Heart right ventricle (tissue), 16 donors: ENCODE measurements at regions not wholly inside any gene's neighbourhood (a gene's known extent, or its start where the extent isn't known, plus 50 kb on each side); places are given as distances from the start of the nearest gene placed in this dataset.
A peak's percentile ranks its signal among the peaks of the same experiment; 100 is the strongest.

Source experiments
- ATAC-seq, 8 donors: fragments of 200-7000 bp; cut with Tn5 transposase; one replicate each; pipeline ENCODE4 v1.9.1; 2020; ENCODE audit warnings: mild to moderate bottlenecking in 8 of 8, moderate library complexity in 8 of 8, moderate number of reproducible peaks in 1 of 8
- DNase-seq, 2 donors: peaks; one replicate each; pipeline ENCODE4 v3.0.0-alpha.2; 2020
- H3K27ac ChIP-seq, 10 donors: fragments of 200-600 bp; sonication (generic) in 2 of 10; one replicate each; pipeline versions ENCODE4 v1.5.0 to v1.8.0; 2020 to 2022; ENCODE audit warnings: mild to moderate bottlenecking in 3 of 10
- H3K27me3 ChIP-seq, 7 donors: fragments of 200-600 bp; one replicate each; pipeline ENCODE4 v1.8.0; 2021 to 2022; ENCODE audit warnings: mild to moderate bottlenecking in 2 of 7
- H3K36me3 ChIP-seq, 9 donors: fragments of 200-600 bp; sonication (generic) in 1 of 9; one replicate each; pipeline versions ENCODE4 v1.5.0 to v1.8.0; 2020 to 2022; ENCODE audit warnings: mild to moderate bottlenecking in 2 of 9
- H3K4me1 ChIP-seq, 9 donors: fragments of 200-600 bp; sonication (generic) in 1 of 9; one replicate each; pipeline versions ENCODE4 v1.5.0 to v1.8.0; 2020 to 2022; ENCODE audit warnings: mild to moderate bottlenecking in 4 of 9
- H3K4me3 ChIP-seq, 10 donors: fragments of 200-600 bp; sonication (generic) in 2 of 10; one replicate each; pipeline versions ENCODE4 v1.5.0 to v1.8.0; 2020 to 2022; ENCODE audit warnings: mild to moderate bottlenecking in 7 of 10, moderate library complexity in 2 of 10
- H3K9me3 ChIP-seq, 11 donors: fragments of 200-600 bp in 10 of 11; sonication (generic) in 2 of 11; one replicate each; pipeline versions ENCODE4 v1.5.0 to v1.8.0; 2013 to 2022; ENCODE audit warnings: mild to moderate bottlenecking in 2 of 11, control low read depth in 1 of 11, moderate library complexity in 1 of 11
- CTCF ChIP-seq, 9 donors: fragments of 200-600 bp; sonication (generic) in 2 of 9; IDR thresholded peaks; one replicate each; pipeline versions ENCODE4 v1.5.0 to v1.8.0; 2021 to 2022; ENCODE audit warnings: antibody characterized with exemption in 9 of 9, mild to moderate bottlenecking in 5 of 9, moderate library complexity in 1 of 9
- WGBS, 2 donors: extraction: QIAGEN DNeasy Blood & Tissue Kit; methylation state at CpG; one replicate each; pipeline ENCODE4 v1.1.7; 2013; ENCODE audit warnings: inconsistent platforms in 1 of 2; 5-methylcytosine and 5-hydroxymethylcytosine counted together
- intact Hi-C, 10 donors: fragments of 100-400 bp; cut with DNase I; formaldehyde crosslinking; loops; one replicate each; pipeline versions ENCODE4 v1.11.1 to v1.14.2; 2022
- donor health status: Arrhythmogenic right ventricular cardiomyopathy.
- donor health status: ischemic (EF 13 %, LVEDD 7.1; RV severe dilation, severe dysfunction).
- donor health status: healthy with polysubstance abuse.
- donor health status: DM: no; HTN: yes; CAD: no.
- donor health status: DM: no; HTN: no; CAD: no.
- donor health status: ischemic (EF 25% LVEDD 6.9; RV normal size, moderate dysfunction).
- donor health status: ischemic (EF 25% LVEDD 5.7; RV mildly dilated, moderate dysfunction).
- donor health status: healthy.
- donor health status: DM: yes; HTN: yes; CAD: no.
- donor health status: Ischemic cardiomyopathy.
- donor health status: ischemic (EF 35%, LVEDD 5.7; RV mildly dilated, moderate dysfunction).
- donor health status: nonischemic (EF 11% LVEDD 7.7; RV severe dilation, severe dysfunction).
- donor health status: DM: yes; HTN: yes; CAD: no.
- donor health status: PGD.
- donor health status: ischemic (EF 29% LVEDD 5.4; RV normal size, mild dysfunction).
- donor health status: nonischemic (EF 23%, LVEDD 6.1; RV moderate dilation, normal function).

- no peak for TF ChIP-seq CTCF (IDR thresholded peaks at IDR 0.05)
- no peaks in the 10 kb centered on the region for H3K9me3 ChIP-seq
- no peak overlapping the region for H3K4me3 ChIP-seq
- intact Hi-C loops, result no loop called here
- H3K27ac ChIP-seq, result no peak overlapping the region
- no peaks in the 10 kb centered on the region for H3K4me1 ChIP-seq
- 42 to 58% methylated on average over 2 of the region's 2 CpGs for WGBS, 2 donors
- H3K36me3 ChIP-seq, result no peaks in the 10 kb centered on the region
- DNase-seq, result no peak
- no peaks in the 10 kb centered on the region for H3K27me3 ChIP-seq
- no peak for ATAC-seq
These were observed 587.3 kb downstream of the PTPRC start for GRCh38 chr1:199226163-199226562.

DNA sequence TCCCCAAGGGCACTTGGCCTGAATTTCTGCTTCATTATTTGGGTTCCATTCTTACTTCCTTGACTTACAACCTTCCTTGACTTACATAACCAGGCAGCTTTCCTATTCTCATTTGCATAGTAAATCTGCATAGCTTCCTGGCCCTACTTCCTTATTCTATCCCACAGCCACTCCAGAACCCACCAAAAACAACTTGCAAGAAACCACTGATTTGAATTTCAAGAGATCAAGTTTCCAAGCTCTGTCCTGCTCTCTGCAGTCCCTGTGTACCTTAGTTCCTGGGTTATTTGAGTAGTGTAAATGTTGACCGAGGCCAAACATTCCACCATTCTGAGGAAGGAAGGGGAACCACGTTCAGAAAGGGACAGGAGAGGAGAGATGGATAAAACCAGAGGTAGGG is 603.3 kb downstream of the PTPRC start:
- no peak for DNase-seq
- no peak for TF ChIP-seq CTCF (IDR thresholded peaks at IDR 0.05)
- H3K4me1 ChIP-seq, result no peaks in the 10 kb centered on the region
- 76 to 77% methylated on average over 2 of the region's 2 CpGs for WGBS, 2 donors
- H3K27me3 ChIP-seq, result no peaks in the 10 kb centered on the region
- H3K27ac ChIP-seq, result no peak overlapping the region
- H3K9me3 ChIP-seq, result peaks cover 0 to 8% (median 0%) of the 10 kb centered on the region in 11 donors
- H3K36me3 ChIP-seq, result no peaks in the 10 kb centered on the region
- intact Hi-C loops, result loop anchor here in 6 of 10 donors (5.0 to 10.0 kb wide), 4 partner anchors 467 to 485 kb away; no protein-coding TSS in a partner anchor
- H3K4me3 ChIP-seq, result no peak overlapping the region
- no peak for ATAC-seq

- no peaks in the 10 kb centered on the region for H3K36me3 ChIP-seq
- WGBS, 2 donors, result 86 to 87% methylated on average over 2 of the region's 2 CpGs
- H3K4me3 ChIP-seq, result no peak overlapping the region
- H3K27me3 ChIP-seq, result no peaks in the 10 kb centered on the region
- ATAC-seq, result peak in 1 of 8 donors; percentile 16
- H3K27ac ChIP-seq, result no peak overlapping the region
- no peak for TF ChIP-seq CTCF (IDR thresholded peaks at IDR 0.05)
- intact Hi-C loops, result loop anchor here in 6 of 10 donors (5.0 to 10.0 kb wide), 4 partner anchors 468 to 485 kb away; no protein-coding TSS in a partner anchor
- no peak for DNase-seq
- no peaks in the 10 kb centered on the region for H3K4me1 ChIP-seq
- peaks cover 0 to 7% (median 0%) of the 10 kb centered on the region in 11 donors for H3K9me3 ChIP-seq
These were observed 603.8 kb downstream of the PTPRC start for GRCh38 chr1:199242601-199243000.

DNA sequence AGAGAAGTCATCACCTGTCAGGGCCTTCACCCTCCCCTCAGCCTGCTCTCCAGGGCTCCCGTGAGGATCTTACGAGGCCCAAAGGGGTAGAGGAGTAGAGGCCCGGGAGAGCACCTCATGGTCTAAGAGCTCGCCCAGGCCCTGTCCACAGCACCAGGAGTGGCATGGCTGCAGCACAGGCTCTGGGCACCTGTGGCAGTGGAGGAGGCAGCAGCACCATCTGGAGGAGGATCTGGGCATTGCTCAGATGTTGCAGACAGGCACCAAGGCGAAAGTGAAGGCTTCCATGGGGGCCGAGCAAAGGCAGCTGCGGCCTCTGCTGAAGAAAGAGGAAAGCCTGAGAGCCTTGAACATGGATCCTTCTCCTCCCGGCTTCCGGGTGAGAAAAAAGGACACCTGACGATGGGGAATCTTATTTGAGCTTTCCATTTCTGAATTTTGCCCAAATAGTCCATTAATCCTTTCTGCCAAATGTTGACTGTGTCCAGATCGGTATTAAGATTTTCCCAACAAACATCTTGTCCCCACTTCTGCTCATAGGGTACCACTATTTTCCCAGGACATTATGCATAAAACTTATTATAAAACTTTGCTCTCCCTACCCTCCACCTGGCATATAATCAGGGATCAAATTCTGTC is 604.7 kb downstream of the PTPRC start:
- Histone ChIP-seq H3K36me3 (no peaks in the 10 kb centered on the region), H3K27ac (no peak overlapping the region), H3K27me3 (no peaks in the 10 kb centered on the region), H3K4me1 (no peaks in the 10 kb centered on the region), H3K9me3 (no peaks in the 10 kb centered on the region), H3K4me3 (no peak overlapping the region)
- intact Hi-C loops, result loop anchor here in 6 of 10 donors (5.0 to 10.0 kb wide), 4 partner anchors 469 to 486 kb away; no protein-coding TSS in a partner anchor
- peak in 8 of 9 donors; percentile 36 to 73 (median 64) for TF ChIP-seq CTCF (IDR thresholded peaks at IDR 0.05)
- WGBS, 2 donors, result 72 to 79% methylated on average over 11 of the region's 11 CpGs
- ATAC-seq, result peak in 7 of 8 donors; percentile 34 to 88 (median 69)
- peak; percentile 13 to 50 for DNase-seq
